GM12878 (cell line): ENCODE measurements at regions not wholly inside any gene's neighbourhood (a gene's known extent, or its start where the extent isn't known, plus 50 kb on each side); places are given as distances from the start of the nearest gene placed in this dataset.

Experiments used
- ATAC-seq: fragments of 200-7000 bp; cut with Tn5 transposase; 3 replicates; pipeline ENCODE4 v1.9.1; 2020; ENCODE audit warnings: mild to moderate bottlenecking, moderate library complexity
- BruUV-seq: library from RNA; stranded (reverse); fragments of 400-500 nt; replicated peaks from 2 replicates; lab custom pipeline; 2021; lab: Mats Ljungman, UMichigan
- CTCF ChIA-PET: fragments of 300-600 bp; sonication (Branson Sonifier 250); formaldehyde crosslinking; extraction: SDS; loops from one replicate; lab custom pipeline; 2021; ENCODE audit warnings: inconsistent platforms; lab: Yijun Ruan, JAX
- POLR2A ChIA-PET: fragments of 350-600 bp; formaldehyde crosslinking; extraction: SDS; loops from one replicate; lab custom pipeline; 2021; ENCODE audit warnings: inconsistent platforms; lab: Charles Lee
- RAD21 ChIA-PET: fragments of 300-600 bp; sonication (Branson Sonifier 250); formaldehyde crosslinking; loops from one replicate; lab custom pipeline; 2023; ENCODE audit warnings: antibody characterized with exemption; ENCODE audit not compliant: unreplicated experiment; lab: Charles Lee
- SMC1A ChIA-PET: fragments of 300-600 bp; sonication (Branson Sonifier 250); formaldehyde crosslinking; loops from one replicate; lab custom pipeline; 2023; ENCODE audit not compliant: unreplicated experiment, uncharacterized antibody; lab: Charles Lee
- DNase-seq: peaks from one replicate; pipeline ENCODE4 v3.0.0-alpha.2; 2011; ENCODE audit warnings: low read depth, low spot score
- FAIRE-seq: peaks from 3 replicates; lab custom pipeline; 2011; peaks lifted over from hg19 to GRCh38; lab: Jason Lieb, UNC
- H2AFZ ChIP-seq: 2 replicates; pipeline ENCODE4 v1.6.0; 2011; ENCODE audit warnings: low read depth, low read length, control low read depth; ENCODE audit not compliant: control insufficient read depth
- H3K27ac ChIP-seq: 2 replicates; pipeline ENCODE4 v1.5.1; 2011; ENCODE audit warnings: control low read depth; ENCODE audit not compliant: control insufficient read depth, insufficient read depth
- H3K27me3 ChIP-seq, 2 experiments: replicated peaks in 1 of 2; 2 replicates each; pipeline versions ENCODE4 v1.6.0 to v1.6.1; 2011; ENCODE audit warnings: low read length in 1 of 2; ENCODE audit not compliant: control insufficient read depth in 2 of 2, insufficient read depth in 2 of 2
- H3K36me3 ChIP-seq, 2 experiments: 2 replicates each; pipeline ENCODE4 v1.5.1; 2011; ENCODE audit warnings: low read length in 1 of 2; ENCODE audit not compliant: control insufficient read depth in 2 of 2, insufficient read depth in 2 of 2
- H3K4me1 ChIP-seq: 2 replicates; pipeline ENCODE4 v1.6.1; 2011; ENCODE audit warnings: mild to moderate bottlenecking, low read length, moderate library complexity, mixed read lengths; ENCODE audit not compliant: control insufficient read depth, insufficient read depth
- H3K4me2 ChIP-seq: 2 replicates; pipeline ENCODE4 v1.6.0; 2011; ENCODE audit warnings: control low read depth; ENCODE audit not compliant: control insufficient read depth, insufficient read depth
- H3K4me3 ChIP-seq: fragments of 200-600 bp; sonication (generic); 2 replicates; pipeline ENCODE4 v1.5.1; 2016
- H3K79me2 ChIP-seq: 2 replicates; pipeline ENCODE4 v1.6.0; 2011; ENCODE audit warnings: low read length; ENCODE audit not compliant: control insufficient read depth, insufficient read depth
- H3K9ac ChIP-seq: 2 replicates; pipeline ENCODE4 v1.8.0; 2011; ENCODE audit warnings: low read length, control low read depth, mixed read lengths; ENCODE audit not compliant: control insufficient read depth, insufficient read depth
- H3K9me3 ChIP-seq: replicated peaks from 3 replicates; pipeline ENCODE4 v1.5.1; 2011; ENCODE audit warnings: mild to moderate bottlenecking, low read length; ENCODE audit not compliant: control insufficient read depth, insufficient read depth
- H4K20me1 ChIP-seq: 2 replicates; pipeline ENCODE4 v1.6.0; 2011; ENCODE audit not compliant: control insufficient read depth, insufficient read depth
- IKZF2 ChIP-seq, 2 experiments: fragments of 450-650 bp; IDR thresholded peaks; 2 replicates each; pipeline ENCODE4 v1.6.1; 2017; ENCODE audit warnings: mild to moderate bottlenecking in 2 of 2, moderate library complexity in 2 of 2
- JUNB ChIP-seq: IDR thresholded peaks from 2 replicates; pipeline ENCODE4 v1.6.1; 2016; ENCODE audit warnings: antibody characterized with exemption, mild to moderate bottlenecking
- SMC3 ChIP-seq: IDR thresholded peaks from 2 replicates; pipeline ENCODE4 v1.6.1; 2011; ENCODE audit warnings: low read length, improper control_type of control experiment, borderline replicate concordance
- ZNF274 ChIP-seq: IDR thresholded peaks from one replicate; pipeline ENCODE4 v1.8.0; 2011; ENCODE audit not compliant: insufficient read length, insufficient read depth
- WGBS: methylation state at CpG from one replicate; pipeline ENCODE4 v1.1.6; 2016; ENCODE audit warnings: low lambda C conversion rate; ENCODE audit not compliant: insufficient replicate concordance, insufficient coverage; ENCODE audit errors: missing lambda C conversion rate; 5-methylcytosine and 5-hydroxymethylcytosine counted together
- in situ Hi-C: fragments of 300-500 bp; cut with MboI; formaldehyde crosslinking; loops from 9 replicates; pipeline ENCODE4 v1.14.3; 2018; ENCODE audit warnings: mixed read lengths
- intact Hi-C: fragments of 100-400 bp; cut with micrococcal nuclease; formaldehyde crosslinking; loops from one replicate; pipeline ENCODE4 v1.14.2; 2022; ENCODE audit not compliant: unreplicated experiment
- TF ChIP-seq, protein P1 (sequence below): fragments of 450-650 bp; formaldehyde crosslinking; IDR thresholded peaks from 2 replicates; pipeline ENCODE4 v1.5.0; 2022; ENCODE audit warnings: mild to moderate bottlenecking, missing genetic modification characterization
- TF ChIP-seq, protein P2 (sequence below), 3 experiments: IDR thresholded peaks in 2 of 3; conservative IDR thresholded peaks in 1 of 3; 2 replicates each; pipeline ENCODE4 v1.5.1; 2011; ENCODE audit warnings: low read depth in 3 of 3, low read length in 3 of 3, mild to moderate bottlenecking in 3 of 3, control low read depth in 2 of 3, moderate library complexity in 2 of 3, inconsistent platforms in 1 of 3, mixed read lengths in 1 of 3; ENCODE audit not compliant: control insufficient read depth in 2 of 3, insufficient read depth in 1 of 3; ENCODE audit errors: extremely low read depth in 1 of 3

DNA sequence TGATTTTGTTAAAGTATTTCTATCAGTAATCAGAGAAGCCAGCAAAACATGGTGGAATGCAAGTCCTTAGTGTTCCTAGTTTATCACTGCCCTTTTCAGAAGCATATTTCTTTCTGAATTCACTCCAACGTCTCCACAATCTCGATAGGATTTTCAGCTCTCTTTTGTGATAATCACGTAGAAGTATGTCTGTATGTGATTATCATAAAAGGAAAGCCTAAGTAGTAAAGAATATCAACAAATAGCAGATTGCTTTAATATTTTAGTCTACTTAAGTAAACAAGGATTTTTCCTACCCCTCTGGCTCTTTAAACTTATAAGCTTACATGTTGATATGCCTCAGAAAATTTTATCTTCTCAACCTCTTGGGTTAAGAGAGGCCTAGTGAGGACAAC lies 147.4 kb upstream of the NUDT4 start:
- TF ChIP-seq SMC3: no peak
- no peak for TF ChIP-seq IKZF2 (IDR thresholded peaks at IDR 0.05)
- TF ChIP-seq, protein P1, sequence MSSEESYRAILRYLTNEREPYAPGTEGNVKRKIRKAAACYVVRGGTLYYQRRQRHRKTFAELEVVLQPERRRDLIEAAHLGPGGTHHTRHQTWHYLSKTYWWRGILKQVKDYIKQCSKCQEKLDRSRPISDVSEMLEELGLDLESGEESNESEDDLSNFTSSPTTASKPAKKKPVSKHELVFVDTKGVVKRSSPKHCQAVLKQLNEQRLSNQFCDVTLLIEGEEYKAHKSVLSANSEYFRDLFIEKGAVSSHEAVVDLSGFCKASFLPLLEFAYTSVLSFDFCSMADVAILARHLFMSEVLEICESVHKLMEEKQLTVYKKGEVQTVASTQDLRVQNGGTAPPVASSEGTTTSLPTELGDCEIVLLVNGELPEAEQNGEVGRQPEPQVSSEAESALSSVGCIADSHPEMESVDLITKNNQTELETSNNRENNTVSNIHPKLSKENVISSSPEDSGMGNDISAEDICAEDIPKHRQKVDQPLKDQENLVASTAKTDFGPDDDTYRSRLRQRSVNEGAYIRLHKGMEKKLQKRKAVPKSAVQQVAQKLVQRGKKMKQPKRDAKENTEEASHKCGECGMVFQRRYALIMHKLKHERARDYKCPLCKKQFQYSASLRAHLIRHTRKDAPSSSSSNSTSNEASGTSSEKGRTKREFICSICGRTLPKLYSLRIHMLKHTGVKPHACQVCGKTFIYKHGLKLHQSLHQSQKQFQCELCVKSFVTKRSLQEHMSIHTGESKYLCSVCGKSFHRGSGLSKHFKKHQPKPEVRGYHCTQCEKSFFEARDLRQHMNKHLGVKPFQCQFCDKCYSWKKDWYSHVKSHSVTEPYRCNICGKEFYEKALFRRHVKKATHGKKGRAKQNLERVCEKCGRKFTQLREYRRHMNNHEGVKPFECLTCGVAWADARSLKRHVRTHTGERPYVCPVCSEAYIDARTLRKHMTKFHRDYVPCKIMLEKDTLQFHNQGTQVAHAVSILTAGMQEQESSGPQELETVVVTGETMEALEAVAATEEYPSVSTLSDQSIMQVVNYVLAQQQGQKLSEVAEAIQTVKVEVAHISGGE: no peak
- no peak for TF ChIP-seq JUNB
- TF ChIP-seq, protein P2, sequence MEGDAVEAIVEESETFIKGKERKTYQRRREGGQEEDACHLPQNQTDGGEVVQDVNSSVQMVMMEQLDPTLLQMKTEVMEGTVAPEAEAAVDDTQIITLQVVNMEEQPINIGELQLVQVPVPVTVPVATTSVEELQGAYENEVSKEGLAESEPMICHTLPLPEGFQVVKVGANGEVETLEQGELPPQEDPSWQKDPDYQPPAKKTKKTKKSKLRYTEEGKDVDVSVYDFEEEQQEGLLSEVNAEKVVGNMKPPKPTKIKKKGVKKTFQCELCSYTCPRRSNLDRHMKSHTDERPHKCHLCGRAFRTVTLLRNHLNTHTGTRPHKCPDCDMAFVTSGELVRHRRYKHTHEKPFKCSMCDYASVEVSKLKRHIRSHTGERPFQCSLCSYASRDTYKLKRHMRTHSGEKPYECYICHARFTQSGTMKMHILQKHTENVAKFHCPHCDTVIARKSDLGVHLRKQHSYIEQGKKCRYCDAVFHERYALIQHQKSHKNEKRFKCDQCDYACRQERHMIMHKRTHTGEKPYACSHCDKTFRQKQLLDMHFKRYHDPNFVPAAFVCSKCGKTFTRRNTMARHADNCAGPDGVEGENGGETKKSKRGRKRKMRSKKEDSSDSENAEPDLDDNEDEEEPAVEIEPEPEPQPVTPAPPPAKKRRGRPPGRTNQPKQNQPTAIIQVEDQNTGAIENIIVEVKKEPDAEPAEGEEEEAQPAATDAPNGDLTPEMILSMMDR (IDR thresholded peaks at IDR 0.05 in 2 of 3, conservative IDR thresholded peaks at IDR 0.05 in 1 of 3; ENCODE audit: control insufficient read depth in 2 of 3, extremely low read depth in 1 of 3, insufficient read depth in 1 of 3, low read depth in 3 of 3, low read length in 3 of 3): no peak
- no peak for TF ChIP-seq ZNF274
- TF ChIP-seq, all 136 proteins: peak for 0
- POLR2A ChIA-PET: no interaction called here
- H3K27me3 ChIP-seq: no peaks in the 10 kb centered on the region
- CTCF ChIA-PET: interaction anchor here (0.9 kb wide), 1 partner anchor 389 kb away, joined by 3 read pairs; no protein-coding TSS in a partner anchor
- DNase-seq (no peak), ATAC-seq (no peak), FAIRE-seq (no peak)
- no peaks in the 10 kb centered on the region for H3K79me2 ChIP-seq
- H4K20me1 ChIP-seq: no peaks in the 10 kb centered on the region
- no peak overlapping the region for H3K9ac ChIP-seq
- intact Hi-C loops: no loop called here
- 94% methylated on average over 3 of the region's 3 CpGs for WGBS
- no peaks in the 10 kb centered on the region for H3K36me3 ChIP-seq
- no peaks in the 10 kb centered on the region for H3K4me1 ChIP-seq
- RAD21 ChIA-PET: no interaction called here
- no peak overlapping the region for H3K4me2 ChIP-seq
- in situ Hi-C loops: no loop called here
- H3K9me3 ChIP-seq: no peaks in the 10 kb centered on the region; the same call in 2 of the 3 replicates
- no peak overlapping the region for H3K27ac ChIP-seq
- H3K4me3 ChIP-seq: no peak overlapping the region
- no TSS peak for BruUV-seq
- no peak overlapping the region for H2AFZ ChIP-seq
- SMC1A ChIA-PET: no interaction called here
